ENCODE measurements at regions not wholly inside any gene's neighbourhood (a gene's known extent, or its start where the extent isn't known, plus 50 kb on each side); places are given as distances from the start of the nearest gene placed in this dataset.

DNA sequence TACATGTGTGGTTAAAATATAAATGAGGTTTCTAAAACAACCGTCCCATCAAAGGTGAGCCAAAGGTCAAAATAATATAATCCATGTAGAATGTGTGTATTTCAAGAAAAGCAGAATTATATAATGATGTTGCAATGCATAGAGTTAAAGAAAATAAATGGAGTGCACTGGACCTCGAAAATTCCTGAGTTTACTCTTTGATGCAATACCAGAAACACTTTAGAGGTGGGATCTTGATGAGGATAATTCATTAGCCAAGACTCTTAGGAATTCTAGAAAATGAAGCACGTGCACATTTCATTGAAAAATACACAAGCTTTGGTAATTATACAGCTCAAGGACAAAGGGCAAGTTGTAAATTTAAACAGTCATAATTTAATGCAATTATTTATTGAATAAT lies 508.9 kb upstream of the ARGLU1 start:
- TF ChIP-seq ESRRG (CRISPR knock-in tag; IDR thresholded peaks at IDR 0.05), result no peak
- ATAC-seq, result no peak

DNA sequence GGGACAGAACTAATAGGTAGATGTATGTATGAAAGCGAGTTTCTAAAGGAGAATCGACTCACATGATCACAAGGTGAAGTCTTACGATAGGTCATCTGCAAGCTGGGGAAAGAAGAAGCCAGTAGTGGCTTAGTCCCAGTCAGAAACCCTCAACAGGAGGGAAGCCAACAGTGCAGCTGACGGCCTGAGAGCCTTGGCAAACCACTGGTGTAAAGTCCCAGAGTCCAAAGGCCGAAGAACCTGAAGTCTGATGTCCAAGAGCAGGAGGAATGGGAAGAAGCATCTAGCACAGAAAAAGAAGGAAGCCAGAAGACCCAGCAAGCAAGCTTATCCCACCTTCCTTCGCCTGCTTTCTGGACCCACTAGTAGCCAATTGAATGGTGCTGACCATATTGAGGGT lies 507.6 kb upstream of the ARGLU1 start:
- no peak for ATAC-seq
- TF ChIP-seq, protein P1, sequence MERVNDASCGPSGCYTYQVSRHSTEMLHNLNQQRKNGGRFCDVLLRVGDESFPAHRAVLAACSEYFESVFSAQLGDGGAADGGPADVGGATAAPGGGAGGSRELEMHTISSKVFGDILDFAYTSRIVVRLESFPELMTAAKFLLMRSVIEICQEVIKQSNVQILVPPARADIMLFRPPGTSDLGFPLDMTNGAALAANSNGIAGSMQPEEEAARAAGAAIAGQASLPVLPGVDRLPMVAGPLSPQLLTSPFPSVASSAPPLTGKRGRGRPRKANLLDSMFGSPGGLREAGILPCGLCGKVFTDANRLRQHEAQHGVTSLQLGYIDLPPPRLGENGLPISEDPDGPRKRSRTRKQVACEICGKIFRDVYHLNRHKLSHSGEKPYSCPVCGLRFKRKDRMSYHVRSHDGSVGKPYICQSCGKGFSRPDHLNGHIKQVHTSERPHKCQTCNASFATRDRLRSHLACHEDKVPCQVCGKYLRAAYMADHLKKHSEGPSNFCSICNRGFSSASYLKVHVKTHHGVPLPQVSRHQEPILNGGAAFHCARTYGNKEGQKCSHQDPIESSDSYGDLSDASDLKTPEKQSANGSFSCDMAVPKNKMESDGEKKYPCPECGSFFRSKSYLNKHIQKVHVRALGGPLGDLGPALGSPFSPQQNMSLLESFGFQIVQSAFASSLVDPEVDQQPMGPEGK (CRISPR knock-in tag; IDR thresholded peaks at IDR 0.05; ENCODE audit: borderline replicate concordance), result no peak
- TF ChIP-seq ZC3H10 (CRISPR knock-in tag; IDR thresholded peaks at IDR 0.05), result no peak
- TF ChIP-seq CSDC2 (CRISPR knock-in tag; IDR thresholded peaks at IDR 0.05), result no peak
- TF ChIP-seq ZNF70 (CRISPR knock-in tag; IDR thresholded peaks at IDR 0.05), result no peak
- no peak for TF ChIP-seq ZFP30 (CRISPR knock-in tag; IDR thresholded peaks at IDR 0.05)
- no peak for TF ChIP-seq BACH2 (CRISPR knock-in tag; IDR thresholded peaks at IDR 0.05; ENCODE audit: borderline replicate concordance)
- no peak for TF ChIP-seq TOX (CRISPR knock-in tag; IDR thresholded peaks at IDR 0.05; ENCODE audit: borderline replicate concordance)
- TF ChIP-seq, protein P2, sequence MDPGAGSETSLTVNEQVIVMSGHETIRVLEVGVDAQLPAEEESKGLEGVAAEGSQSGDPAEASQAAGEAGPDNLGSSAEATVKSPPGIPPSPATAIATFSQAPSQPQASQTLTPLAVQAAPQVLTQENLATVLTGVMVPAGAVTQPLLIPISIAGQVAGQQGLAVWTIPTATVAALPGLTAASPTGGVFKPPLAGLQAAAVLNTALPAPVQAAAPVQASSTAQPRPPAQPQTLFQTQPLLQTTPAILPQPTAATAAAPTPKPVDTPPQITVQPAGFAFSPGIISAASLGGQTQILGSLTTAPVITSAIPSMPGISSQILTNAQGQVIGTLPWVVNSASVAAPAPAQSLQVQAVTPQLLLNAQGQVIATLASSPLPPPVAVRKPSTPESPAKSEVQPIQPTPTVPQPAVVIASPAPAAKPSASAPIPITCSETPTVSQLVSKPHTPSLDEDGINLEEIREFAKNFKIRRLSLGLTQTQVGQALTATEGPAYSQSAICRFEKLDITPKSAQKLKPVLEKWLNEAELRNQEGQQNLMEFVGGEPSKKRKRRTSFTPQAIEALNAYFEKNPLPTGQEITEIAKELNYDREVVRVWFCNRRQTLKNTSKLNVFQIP (CRISPR knock-in tag; IDR thresholded peaks at IDR 0.05; ENCODE audit: borderline replicate concordance, low read depth), result no peak
- no peak for TF ChIP-seq ZNF565 (CRISPR knock-in tag; conservative IDR thresholded peaks at IDR 0.05; ENCODE audit: low read depth)
- no peak for TF ChIP-seq ESRRG (CRISPR knock-in tag; IDR thresholded peaks at IDR 0.05)
- no peak for TF ChIP-seq TCF4 (CRISPR knock-in tag; IDR thresholded peaks at IDR 0.05; ENCODE audit: borderline replicate concordance)
- TF ChIP-seq, protein P3, sequence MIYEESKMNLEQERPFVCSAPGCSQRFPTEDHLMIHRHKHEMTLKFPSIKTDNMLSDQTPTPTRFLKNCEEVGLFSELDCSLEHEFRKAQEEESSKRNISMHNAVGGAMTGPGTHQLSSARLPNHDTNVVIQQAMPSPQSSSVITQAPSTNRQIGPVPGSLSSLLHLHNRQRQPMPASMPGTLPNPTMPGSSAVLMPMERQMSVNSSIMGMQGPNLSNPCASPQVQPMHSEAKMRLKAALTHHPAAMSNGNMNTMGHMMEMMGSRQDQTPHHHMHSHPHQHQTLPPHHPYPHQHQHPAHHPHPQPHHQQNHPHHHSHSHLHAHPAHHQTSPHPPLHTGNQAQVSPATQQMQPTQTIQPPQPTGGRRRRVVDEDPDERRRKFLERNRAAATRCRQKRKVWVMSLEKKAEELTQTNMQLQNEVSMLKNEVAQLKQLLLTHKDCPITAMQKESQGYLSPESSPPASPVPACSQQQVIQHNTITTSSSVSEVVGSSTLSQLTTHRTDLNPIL (CRISPR knock-in tag; IDR thresholded peaks at IDR 0.05; ENCODE audit: low read depth), result no peak
- no peak for TF ChIP-seq GLIS3 (CRISPR knock-in tag; IDR thresholded peaks at IDR 0.05)
- no peak for TF ChIP-seq ISL1 (CRISPR knock-in tag; IDR thresholded peaks at IDR 0.05)
- TF ChIP-seq RARB (CRISPR knock-in tag; IDR thresholded peaks at IDR 0.05), result no peak
- TF ChIP-seq SNAI2 (CRISPR knock-in tag; IDR thresholded peaks at IDR 0.05), result no peak
- TF ChIP-seq, protein P4, sequence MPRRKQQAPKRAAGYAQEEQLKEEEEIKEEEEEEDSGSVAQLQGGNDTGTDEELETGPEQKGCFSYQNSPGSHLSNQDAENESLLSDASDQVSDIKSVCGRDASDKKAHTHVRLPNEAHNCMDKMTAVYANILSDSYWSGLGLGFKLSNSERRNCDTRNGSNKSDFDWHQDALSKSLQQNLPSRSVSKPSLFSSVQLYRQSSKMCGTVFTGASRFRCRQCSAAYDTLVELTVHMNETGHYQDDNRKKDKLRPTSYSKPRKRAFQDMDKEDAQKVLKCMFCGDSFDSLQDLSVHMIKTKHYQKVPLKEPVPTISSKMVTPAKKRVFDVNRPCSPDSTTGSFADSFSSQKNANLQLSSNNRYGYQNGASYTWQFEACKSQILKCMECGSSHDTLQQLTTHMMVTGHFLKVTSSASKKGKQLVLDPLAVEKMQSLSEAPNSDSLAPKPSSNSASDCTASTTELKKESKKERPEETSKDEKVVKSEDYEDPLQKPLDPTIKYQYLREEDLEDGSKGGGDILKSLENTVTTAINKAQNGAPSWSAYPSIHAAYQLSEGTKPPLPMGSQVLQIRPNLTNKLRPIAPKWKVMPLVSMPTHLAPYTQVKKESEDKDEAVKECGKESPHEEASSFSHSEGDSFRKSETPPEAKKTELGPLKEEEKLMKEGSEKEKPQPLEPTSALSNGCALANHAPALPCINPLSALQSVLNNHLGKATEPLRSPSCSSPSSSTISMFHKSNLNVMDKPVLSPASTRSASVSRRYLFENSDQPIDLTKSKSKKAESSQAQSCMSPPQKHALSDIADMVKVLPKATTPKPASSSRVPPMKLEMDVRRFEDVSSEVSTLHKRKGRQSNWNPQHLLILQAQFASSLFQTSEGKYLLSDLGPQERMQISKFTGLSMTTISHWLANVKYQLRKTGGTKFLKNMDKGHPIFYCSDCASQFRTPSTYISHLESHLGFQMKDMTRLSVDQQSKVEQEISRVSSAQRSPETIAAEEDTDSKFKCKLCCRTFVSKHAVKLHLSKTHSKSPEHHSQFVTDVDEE (CRISPR knock-in tag; IDR thresholded peaks at IDR 0.05), result no peak

DNA sequence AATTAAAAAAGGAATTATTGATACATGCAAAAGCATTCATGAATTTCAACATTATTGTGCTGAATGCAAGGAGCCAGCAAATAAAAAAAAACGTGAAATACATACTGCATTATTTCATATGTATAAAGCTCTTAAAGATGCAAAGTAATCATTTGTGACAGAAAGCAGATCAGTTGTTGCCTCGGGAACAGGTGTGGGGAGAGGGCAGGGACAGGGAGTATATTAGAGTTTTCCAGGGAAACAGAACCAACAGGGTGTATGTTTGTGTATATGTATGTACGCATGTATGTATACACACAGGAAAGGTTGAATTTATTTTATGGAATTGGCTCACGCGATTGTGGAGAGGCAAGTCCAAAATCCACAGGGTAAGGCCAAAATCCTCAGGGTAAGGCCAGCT lies 502.9 kb upstream of the ARGLU1 start:
- TF ChIP-seq, protein P4 (CRISPR knock-in tag; IDR thresholded peaks at IDR 0.05), result no peak
- TF ChIP-seq, protein P2 (CRISPR knock-in tag; IDR thresholded peaks at IDR 0.05; ENCODE audit: borderline replicate concordance, low read depth), result no peak
- TF ChIP-seq SNAI2 (CRISPR knock-in tag; IDR thresholded peaks at IDR 0.05), result no peak
- no peak for TF ChIP-seq ZNF8 (CRISPR knock-in tag; IDR thresholded peaks at IDR 0.05)
- no peak for TF ChIP-seq TOX (CRISPR knock-in tag; IDR thresholded peaks at IDR 0.05; ENCODE audit: borderline replicate concordance)
- TF ChIP-seq GLIS3 (CRISPR knock-in tag; IDR thresholded peaks at IDR 0.05), result no peak
- TF ChIP-seq ZFP30 (CRISPR knock-in tag; IDR thresholded peaks at IDR 0.05), result no peak
- TF ChIP-seq TCF4 (CRISPR knock-in tag; IDR thresholded peaks at IDR 0.05; ENCODE audit: borderline replicate concordance), result no peak
- no peak for TF ChIP-seq RARB (CRISPR knock-in tag; IDR thresholded peaks at IDR 0.05)
- ATAC-seq, result no peak
